HG02623 (cell line): ENCODE measurements at regions not wholly inside any gene's neighbourhood (a gene's known extent, or its start where the extent isn't known, plus 50 kb on each side); places are given as distances from the start of the nearest gene placed in this dataset.

ENCODE experiments used
- ATAC-seq: cut with Tn5 transposase; IDR thresholded peaks from one replicate; pipeline ENCODE4 v1.9.1; 2021; ENCODE audit warnings: moderate library complexity; ENCODE audit not compliant: unreplicated experiment

DNA sequence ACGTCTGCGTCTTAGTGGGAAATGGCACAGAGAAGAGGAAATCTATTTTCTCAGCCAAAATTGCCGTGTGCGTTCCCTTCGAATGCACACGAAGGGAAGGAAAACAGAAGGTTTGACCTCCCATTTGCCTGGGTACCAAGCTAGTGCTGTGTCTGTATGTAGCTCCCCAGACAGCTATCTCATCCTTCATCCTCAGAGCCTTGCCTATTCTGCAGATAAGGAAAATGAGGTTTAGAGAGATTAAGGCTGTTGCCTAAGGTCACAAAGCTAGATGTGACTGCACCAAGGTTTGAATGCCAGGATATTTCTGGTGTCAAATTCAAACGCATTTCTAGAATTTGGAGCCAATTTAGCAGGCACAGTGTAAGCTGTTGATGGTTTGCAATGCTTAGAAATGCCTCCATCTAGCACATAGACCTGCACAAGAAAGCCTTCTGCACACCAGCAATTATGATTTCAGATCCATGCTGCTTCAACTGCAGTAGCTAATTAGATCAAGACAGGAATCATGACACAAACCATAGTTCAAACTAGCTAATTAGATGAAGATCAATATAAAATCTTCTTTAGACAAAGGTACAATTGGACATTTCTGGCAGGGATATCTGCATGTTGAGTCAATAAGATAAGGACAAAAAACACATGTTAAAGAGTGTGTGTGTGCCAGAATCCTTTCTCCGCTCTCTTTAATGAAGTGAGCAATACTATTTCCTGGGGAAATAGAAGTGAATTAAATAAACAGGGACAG is 115.1 kb downstream of the CMPK2 start:
- no peak for ATAC-seq

DNA sequence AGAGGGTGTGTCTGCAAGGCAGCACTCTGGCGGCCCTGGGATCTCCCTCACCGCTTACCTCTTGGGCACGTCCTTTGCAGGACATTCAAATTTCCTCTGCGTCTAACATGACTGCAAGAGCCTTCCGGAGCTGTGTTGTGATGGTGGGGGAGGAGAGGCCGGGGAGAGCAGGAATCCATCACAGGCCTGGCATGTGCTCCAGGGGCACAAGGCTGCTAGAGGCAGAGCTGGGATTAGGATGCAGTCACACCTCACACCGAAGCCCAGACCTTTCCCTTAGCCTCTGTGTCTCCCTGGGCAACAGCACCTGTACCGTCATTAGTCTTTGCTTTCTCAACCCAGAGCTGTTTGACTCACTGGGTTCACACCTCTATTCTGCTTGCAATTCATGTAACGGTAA is 111.3 kb downstream of the CMPK2 start:
- ATAC-seq = no peak

GRCh38 chr2:6755456-6755855 is 110.3 kb downstream of the CMPK2 start:
- ATAC-seq = no peak

GRCh38 chr2:6757215-6757614 is 108.5 kb downstream of the CMPK2 start:
- no peak for ATAC-seq

- ATAC-seq = no peak
These were observed 106.0 kb downstream of the CMPK2 start for GRCh38 chr2:6759689-6760088.

- ATAC-seq = no peak
These were observed 105.6 kb downstream of the CMPK2 start for GRCh38 chr2:6760132-6760531.

GRCh38 chr2:6764968-6765723 is 100.6 kb downstream of the CMPK2 start:
- no peak for ATAC-seq

GRCh38 chr2:6769346-6769745 is 96.4 kb downstream of the CMPK2 start:
- ATAC-seq = no peak

GRCh38 chr2:6770006-6770405 is 95.7 kb downstream of the CMPK2 start:
- ATAC-seq = no peak

- no peak for ATAC-seq
These were observed 93.8 kb downstream of the CMPK2 start for GRCh38 chr2:6771634-6772611.

- peak; percentile 88 for ATAC-seq
These were observed 92.6 kb downstream of the CMPK2 start for GRCh38 chr2:6773007-6773693.

GRCh38 chr2:6773694-6774044 is 92.0 kb downstream of the CMPK2 start:
- no peak for ATAC-seq

- no peak for ATAC-seq
These were observed 89.6 kb downstream of the CMPK2 start for GRCh38 chr2:6776125-6776524.

GRCh38 chr2:6777626-6778025 is 88.1 kb downstream of the CMPK2 start:
- no peak for ATAC-seq

- peak; percentile 76 for ATAC-seq
These were observed 84.9 kb downstream of the CMPK2 start for GRCh38 chr2:6780765-6781274.

- ATAC-seq = no peak
These were observed 83.0 kb downstream of the CMPK2 start for GRCh38 chr2:6782517-6783237.

DNA sequence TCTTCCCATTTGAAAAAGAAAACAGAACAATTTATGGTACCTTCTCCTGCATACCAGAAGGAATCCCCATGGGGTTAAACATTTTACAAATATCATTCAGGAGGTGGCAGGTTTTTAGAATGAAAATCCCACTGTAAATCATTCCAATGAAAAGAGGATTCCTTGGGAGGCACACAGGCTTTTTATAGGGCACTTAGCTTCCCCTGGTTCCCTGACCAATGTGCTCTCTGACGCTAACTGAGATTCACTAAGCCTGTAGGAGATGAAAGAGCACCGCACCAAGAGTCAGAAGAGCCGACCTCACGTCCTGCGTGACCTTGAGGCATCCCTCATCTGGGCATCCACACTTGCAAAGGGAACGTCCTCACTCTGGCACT is 82.5 kb downstream of the CMPK2 start:
- no peak for ATAC-seq

- no peak for ATAC-seq
These were observed 81.4 kb downstream of the CMPK2 start for GRCh38 chr2:6784291-6784690.

DNA sequence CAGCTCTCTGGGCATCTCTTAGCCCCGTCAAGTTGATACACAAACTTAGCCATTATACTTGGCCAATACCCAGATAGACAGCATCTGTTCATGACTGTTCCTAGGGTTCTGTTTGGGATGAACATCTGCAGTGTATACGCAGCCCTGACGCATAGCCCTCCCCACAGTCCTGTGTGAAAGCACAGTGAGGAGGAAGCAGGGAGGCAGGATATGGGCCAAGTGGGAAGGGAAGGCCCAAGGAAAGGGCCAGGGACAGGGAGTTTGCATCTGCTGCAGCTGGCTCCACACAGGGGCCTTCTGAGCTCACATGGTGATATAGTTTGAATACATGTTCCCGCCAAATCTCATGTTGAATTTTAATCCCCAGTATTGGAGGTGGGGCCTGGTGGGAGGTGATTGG is 80.2 kb downstream of the CMPK2 start:
- ATAC-seq = no peak

GRCh38 chr2:6787376-6787775 is 78.3 kb downstream of the CMPK2 start:
- ATAC-seq = no peak
